ENCODE measurements at regions not wholly inside any gene's neighbourhood (a gene's known extent, or its start where the extent isn't known, plus 50 kb on each side); places are given as distances from the start of the nearest gene placed in this dataset.

DNA sequence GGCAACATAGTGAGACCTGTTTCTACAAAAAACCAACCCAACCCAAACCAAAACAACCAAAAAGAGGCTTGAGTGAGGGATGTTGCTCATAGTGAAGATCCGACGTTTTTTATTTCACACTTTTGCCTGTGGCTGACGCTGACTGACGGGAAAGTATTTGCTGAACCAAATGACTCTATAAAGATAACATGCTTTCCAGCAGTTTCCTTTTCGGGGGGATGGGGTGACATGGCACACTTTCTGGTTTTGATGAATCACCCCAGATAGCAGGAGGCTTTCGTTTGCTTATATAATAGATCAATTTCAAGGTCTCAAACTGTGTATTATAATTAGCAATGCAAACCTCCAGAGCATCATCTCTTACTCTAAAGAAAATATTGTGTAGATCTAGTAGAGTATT is 150.8 kb downstream of the AQP4 start:
- TF ChIP-seq, protein P1, sequence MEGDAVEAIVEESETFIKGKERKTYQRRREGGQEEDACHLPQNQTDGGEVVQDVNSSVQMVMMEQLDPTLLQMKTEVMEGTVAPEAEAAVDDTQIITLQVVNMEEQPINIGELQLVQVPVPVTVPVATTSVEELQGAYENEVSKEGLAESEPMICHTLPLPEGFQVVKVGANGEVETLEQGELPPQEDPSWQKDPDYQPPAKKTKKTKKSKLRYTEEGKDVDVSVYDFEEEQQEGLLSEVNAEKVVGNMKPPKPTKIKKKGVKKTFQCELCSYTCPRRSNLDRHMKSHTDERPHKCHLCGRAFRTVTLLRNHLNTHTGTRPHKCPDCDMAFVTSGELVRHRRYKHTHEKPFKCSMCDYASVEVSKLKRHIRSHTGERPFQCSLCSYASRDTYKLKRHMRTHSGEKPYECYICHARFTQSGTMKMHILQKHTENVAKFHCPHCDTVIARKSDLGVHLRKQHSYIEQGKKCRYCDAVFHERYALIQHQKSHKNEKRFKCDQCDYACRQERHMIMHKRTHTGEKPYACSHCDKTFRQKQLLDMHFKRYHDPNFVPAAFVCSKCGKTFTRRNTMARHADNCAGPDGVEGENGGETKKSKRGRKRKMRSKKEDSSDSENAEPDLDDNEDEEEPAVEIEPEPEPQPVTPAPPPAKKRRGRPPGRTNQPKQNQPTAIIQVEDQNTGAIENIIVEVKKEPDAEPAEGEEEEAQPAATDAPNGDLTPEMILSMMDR (IDR thresholded peaks at IDR 0.05): no peak
- TF ChIP-seq POLR2A (IDR thresholded peaks at IDR 0.05): no peak

All from heart left ventricle (tissue), 13 donors.